ENCODE measurements at regions not wholly inside any gene's neighbourhood (a gene's known extent, or its start where the extent isn't known, plus 50 kb on each side); places are given as distances from the start of the nearest gene placed in this dataset.
"Not testable (repeated sequence)": the region's sequence is repeated elsewhere in the genome, so short reads cannot be mapped to it uniquely, and the experiment has no call there.

DNA sequence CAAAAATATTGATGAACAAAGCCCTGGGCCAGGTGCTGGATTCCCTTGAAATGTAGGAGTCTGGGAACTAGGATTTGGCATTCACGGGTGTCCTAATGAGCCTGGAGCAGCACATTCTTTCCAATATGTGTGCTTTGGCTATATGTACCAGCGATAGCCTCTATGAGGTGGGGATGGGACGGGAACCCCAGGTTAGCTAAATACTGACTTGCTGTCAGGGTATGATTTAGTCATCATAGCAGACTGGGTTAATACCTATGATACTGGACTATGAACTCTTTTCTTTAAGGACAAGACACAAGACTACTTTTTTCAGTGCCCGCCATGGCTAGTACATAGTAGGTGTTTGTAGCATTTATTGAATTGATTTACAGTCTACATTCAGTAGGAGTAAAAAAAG is 152.7 kb downstream of the KCNRG start:
- no peaks in the 10 kb centered on the region for H3K36me3 Mint-ChIP-seq (ENCODE audit: unreplicated experiment)
- DNase-seq (ENCODE audit: extremely low spot score, unreplicated experiment): no peak
- H3K27me3 Mint-ChIP-seq (ENCODE audit: unreplicated experiment): no peaks in the 10 kb centered on the region
- no peak overlapping the region for H3K4me3 Mint-ChIP-seq (ENCODE audit: unreplicated experiment)
- no peak for TF ChIP-seq CTCF (IDR thresholded peaks at IDR 0.05)
- H3K4me1 Mint-ChIP-seq (ENCODE audit: unreplicated experiment): no peaks in the 10 kb centered on the region
- no peaks in the 10 kb centered on the region for H3K9me3 Mint-ChIP-seq (ENCODE audit: unreplicated experiment)
- no peak overlapping the region for H3K27ac Mint-ChIP-seq (ENCODE audit: unreplicated experiment)

GRCh38 chr13:50168786-50169185 is 153.5 kb downstream of the KCNRG start:
- no peak overlapping the region for H3K27ac Mint-ChIP-seq (ENCODE audit: unreplicated experiment)
- TF ChIP-seq CTCF (IDR thresholded peaks at IDR 0.05): no peak

DNA sequence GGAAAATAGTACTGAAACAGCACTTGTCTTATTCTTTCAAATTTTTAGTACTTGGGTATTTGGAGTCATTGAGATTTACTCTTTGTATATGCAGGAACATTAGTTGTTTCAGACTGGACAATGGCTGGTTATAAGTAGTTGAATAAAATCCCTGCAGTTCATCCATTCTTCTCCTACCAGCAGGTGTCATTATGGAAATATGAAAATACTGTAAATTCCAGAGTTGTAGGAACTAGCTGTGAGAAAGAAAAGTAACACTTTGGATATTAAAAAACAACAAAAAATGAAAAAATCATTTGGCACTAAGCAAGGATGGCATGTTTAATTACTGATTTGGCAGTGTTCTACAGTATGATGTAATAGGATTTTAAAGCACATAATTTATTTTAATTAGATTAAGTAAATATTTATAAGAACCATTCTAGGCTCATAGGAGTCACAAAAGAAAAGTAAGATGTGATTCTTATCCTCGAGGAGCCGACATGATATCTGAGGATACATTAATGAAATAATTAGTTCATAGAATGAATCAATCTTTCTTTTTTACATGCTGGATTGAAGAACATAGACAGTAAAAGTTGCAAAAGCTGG is 155.3 kb downstream of the KCNRG start:
- H3K27me3 Mint-ChIP-seq (ENCODE audit: unreplicated experiment): peaks cover 3% of the 10 kb centered on the region
- no peak overlapping the region for H3K4me3 Mint-ChIP-seq (ENCODE audit: unreplicated experiment)
- no peaks in the 10 kb centered on the region for H3K9me3 Mint-ChIP-seq (ENCODE audit: unreplicated experiment)
- no peak overlapping the region for H3K27ac Mint-ChIP-seq (ENCODE audit: unreplicated experiment)
- no peaks in the 10 kb centered on the region for H3K4me1 Mint-ChIP-seq (ENCODE audit: unreplicated experiment)
- no peak for DNase-seq (ENCODE audit: extremely low spot score, unreplicated experiment)
- peak; percentile 62 for TF ChIP-seq CTCF (IDR thresholded peaks at IDR 0.05)
- no peaks in the 10 kb centered on the region for H3K36me3 Mint-ChIP-seq (ENCODE audit: unreplicated experiment)

More at GRCh38 chr13:50168786-50169185, 153.5 kb downstream of the KCNRG start:
- no peak for DNase-seq (ENCODE audit: extremely low spot score, unreplicated experiment)
- H3K4me3 Mint-ChIP-seq (ENCODE audit: unreplicated experiment): no peak overlapping the region
- H3K4me1 Mint-ChIP-seq (ENCODE audit: unreplicated experiment): no peaks in the 10 kb centered on the region
- H3K36me3 Mint-ChIP-seq (ENCODE audit: unreplicated experiment): no peaks in the 10 kb centered on the region
- H3K27me3 Mint-ChIP-seq (ENCODE audit: unreplicated experiment): no peaks in the 10 kb centered on the region
- no peaks in the 10 kb centered on the region for H3K9me3 Mint-ChIP-seq (ENCODE audit: unreplicated experiment)

DNA sequence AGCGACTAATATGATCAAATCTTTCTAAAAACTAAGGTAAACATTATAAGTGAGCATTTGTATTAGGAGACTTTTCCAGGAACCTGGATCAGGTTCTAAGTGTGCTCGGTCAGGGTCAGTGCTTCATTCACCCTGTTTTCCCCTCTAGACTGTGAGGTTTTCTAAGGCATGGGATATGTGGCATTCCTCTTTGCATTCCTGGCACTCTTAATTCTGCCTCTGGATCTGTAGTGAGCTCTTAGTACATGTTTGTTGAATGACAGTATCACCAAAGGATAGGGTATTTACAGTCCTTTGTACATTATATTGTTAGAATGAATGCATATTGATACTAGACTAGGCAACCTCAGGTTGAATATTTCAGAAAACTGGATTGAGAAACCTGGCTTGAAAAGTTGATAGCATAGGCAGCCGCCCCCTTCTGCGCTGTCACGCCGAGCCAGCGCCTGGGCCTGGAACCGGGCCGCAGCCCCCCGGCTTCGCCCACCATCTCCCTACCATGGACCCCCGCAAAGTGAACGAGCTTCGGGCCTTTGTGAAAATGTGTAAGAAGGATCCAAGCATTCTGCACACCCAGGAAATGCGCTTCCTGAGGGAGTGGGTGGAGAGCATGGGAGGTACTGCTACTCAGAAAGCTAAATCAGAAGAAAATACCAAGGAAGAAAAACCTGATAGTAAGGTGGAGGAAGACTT is 156.5 kb downstream of the KCNRG start:
- Mint-ChIP-seq H3K4me3 (ENCODE audit: unreplicated experiment) (no peak overlapping the region), H3K4me1 (ENCODE audit: unreplicated experiment) (no peaks in the 10 kb centered on the region), H3K27ac (ENCODE audit: unreplicated experiment) (no peak overlapping the region), H3K36me3 (ENCODE audit: unreplicated experiment) (no peaks in the 10 kb centered on the region), H3K27me3 (ENCODE audit: unreplicated experiment) (peaks cover 6% of the 10 kb centered on the region), H3K9me3 (ENCODE audit: unreplicated experiment) (no peaks in the 10 kb centered on the region)
- TF ChIP-seq CTCF (IDR thresholded peaks at IDR 0.05): no peak
- DNase-seq (ENCODE audit: extremely low spot score, unreplicated experiment): no peak

DNA sequence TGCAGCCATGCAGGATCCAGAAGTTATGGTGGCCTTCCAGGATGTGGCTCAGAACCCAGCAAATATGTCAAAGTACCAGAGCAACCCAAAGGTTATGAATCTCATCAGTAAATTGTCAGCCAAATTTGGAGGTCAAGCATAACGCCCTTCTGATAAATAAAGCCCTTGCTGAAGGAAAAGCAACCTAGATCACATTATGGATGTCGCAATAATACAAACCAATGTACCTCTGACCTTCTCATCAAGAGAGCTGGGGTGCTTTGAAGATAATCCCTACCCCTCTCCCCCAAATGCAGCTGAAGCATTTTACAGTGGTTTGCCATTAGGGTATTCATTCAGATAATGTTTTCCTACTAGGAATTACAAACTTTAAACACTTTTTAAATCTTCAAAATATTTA is 157.8 kb downstream of the KCNRG start:
- DNase-seq (ENCODE audit: extremely low spot score, unreplicated experiment); H3K27me3 Mint-ChIP-seq (ENCODE audit: unreplicated experiment); H3K4me3 Mint-ChIP-seq (ENCODE audit: unreplicated experiment); H3K4me1 Mint-ChIP-seq (ENCODE audit: unreplicated experiment); H3K9me3 Mint-ChIP-seq (ENCODE audit: unreplicated experiment); H3K27ac Mint-ChIP-seq (ENCODE audit: unreplicated experiment); H3K36me3 Mint-ChIP-seq (ENCODE audit: unreplicated experiment): not testable (repeated sequence)
